GM12878 (cell line): ENCODE measurements at regions not wholly inside any gene's neighbourhood (a gene's known extent, or its start where the extent isn't known, plus 50 kb on each side); places are given as distances from the start of the nearest gene placed in this dataset. TPM values are rescaled to one million over a fixed set of nuclear protein-coding genes. Genes with fewer than 3 reads are reported as not detected.
"Not testable (repeated sequence)": the region's sequence is repeated elsewhere in the genome, so short reads cannot be mapped to it uniquely, and the experiment has no call there.

Experiments used
- ATAC-seq: fragments of 200-7000 bp; cut with Tn5 transposase; 3 replicates; pipeline ENCODE4 v1.9.1; 2020; ENCODE audit warnings: mild to moderate bottlenecking, moderate library complexity
- BruUV-seq: library from RNA; stranded (reverse); fragments of 400-500 nt; replicated peaks from 2 replicates; lab custom pipeline; 2021; lab: Mats Ljungman, UMichigan
- CTCF ChIA-PET: fragments of 300-600 bp; sonication (Branson Sonifier 250); formaldehyde crosslinking; extraction: SDS; loops from one replicate; lab custom pipeline; 2021; ENCODE audit warnings: inconsistent platforms; lab: Yijun Ruan, JAX
- POLR2A ChIA-PET: fragments of 350-600 bp; formaldehyde crosslinking; extraction: SDS; loops from one replicate; lab custom pipeline; 2021; ENCODE audit warnings: inconsistent platforms; lab: Charles Lee
- RAD21 ChIA-PET: fragments of 300-600 bp; sonication (Branson Sonifier 250); formaldehyde crosslinking; loops from one replicate; lab custom pipeline; 2023; ENCODE audit warnings: antibody characterized with exemption; ENCODE audit not compliant: unreplicated experiment; lab: Charles Lee
- SMC1A ChIA-PET: fragments of 300-600 bp; sonication (Branson Sonifier 250); formaldehyde crosslinking; loops from one replicate; lab custom pipeline; 2023; ENCODE audit not compliant: unreplicated experiment, uncharacterized antibody; lab: Charles Lee
- DNase-seq: peaks from one replicate; pipeline ENCODE4 v3.0.0-alpha.2; 2011; ENCODE audit warnings: low read depth, low spot score
- FAIRE-seq: peaks from 3 replicates; lab custom pipeline; 2011; peaks lifted over from hg19 to GRCh38; lab: Jason Lieb, UNC
- H2AFZ ChIP-seq: 2 replicates; pipeline ENCODE4 v1.6.0; 2011; ENCODE audit warnings: low read depth, low read length, control low read depth; ENCODE audit not compliant: control insufficient read depth
- H3K27ac ChIP-seq: 2 replicates; pipeline ENCODE4 v1.5.1; 2011; ENCODE audit warnings: control low read depth; ENCODE audit not compliant: control insufficient read depth, insufficient read depth
- H3K27me3 ChIP-seq, 2 experiments: replicated peaks in 1 of 2; 2 replicates each; pipeline versions ENCODE4 v1.6.0 to v1.6.1; 2011; ENCODE audit warnings: low read length in 1 of 2; ENCODE audit not compliant: control insufficient read depth in 2 of 2, insufficient read depth in 2 of 2
- H3K36me3 ChIP-seq, 2 experiments: 2 replicates each; pipeline ENCODE4 v1.5.1; 2011; ENCODE audit warnings: low read length in 1 of 2; ENCODE audit not compliant: control insufficient read depth in 2 of 2, insufficient read depth in 2 of 2
- H3K4me1 ChIP-seq: 2 replicates; pipeline ENCODE4 v1.6.1; 2011; ENCODE audit warnings: mild to moderate bottlenecking, low read length, moderate library complexity, mixed read lengths; ENCODE audit not compliant: control insufficient read depth, insufficient read depth
- H3K4me2 ChIP-seq: 2 replicates; pipeline ENCODE4 v1.6.0; 2011; ENCODE audit warnings: control low read depth; ENCODE audit not compliant: control insufficient read depth, insufficient read depth
- H3K4me3 ChIP-seq: fragments of 200-600 bp; sonication (generic); 2 replicates; pipeline ENCODE4 v1.5.1; 2016
- H3K79me2 ChIP-seq: 2 replicates; pipeline ENCODE4 v1.6.0; 2011; ENCODE audit warnings: low read length; ENCODE audit not compliant: control insufficient read depth, insufficient read depth
- H3K9ac ChIP-seq: 2 replicates; pipeline ENCODE4 v1.8.0; 2011; ENCODE audit warnings: low read length, control low read depth, mixed read lengths; ENCODE audit not compliant: control insufficient read depth, insufficient read depth
- H3K9me3 ChIP-seq: replicated peaks from 3 replicates; pipeline ENCODE4 v1.5.1; 2011; ENCODE audit warnings: mild to moderate bottlenecking, low read length; ENCODE audit not compliant: control insufficient read depth, insufficient read depth
- H4K20me1 ChIP-seq: 2 replicates; pipeline ENCODE4 v1.6.0; 2011; ENCODE audit not compliant: control insufficient read depth, insufficient read depth
- WGBS: methylation state at CpG from one replicate; pipeline ENCODE4 v1.1.6; 2016; ENCODE audit warnings: low lambda C conversion rate; ENCODE audit not compliant: insufficient replicate concordance, insufficient coverage; ENCODE audit errors: missing lambda C conversion rate; 5-methylcytosine and 5-hydroxymethylcytosine counted together
- in situ Hi-C: fragments of 300-500 bp; cut with MboI; formaldehyde crosslinking; loops from 9 replicates; pipeline ENCODE4 v1.14.3; 2018; ENCODE audit warnings: mixed read lengths
- intact Hi-C: fragments of 100-400 bp; cut with micrococcal nuclease; formaldehyde crosslinking; loops from one replicate; pipeline ENCODE4 v1.14.2; 2022; ENCODE audit not compliant: unreplicated experiment
- small RNA-seq: library from RNA; depleted of rRNA; stranded (forward); fragments of <200 nt; gene quantifications from one replicate; pipeline ENCODE3, GENCODE V24; 2014

GRCh38 chr7:76676890-76677289 lies 49.8 kb upstream of the POMZP3 start:
- H3K27me3 ChIP-seq, SMC1A ChIA-PET, RAD21 ChIA-PET, H3K79me2 ChIP-seq, H3K4me3 ChIP-seq, ATAC-seq, BruUV-seq, POLR2A ChIA-PET, H3K36me3 ChIP-seq, intact Hi-C loops, H4K20me1 ChIP-seq, H3K27ac ChIP-seq, H3K4me1 ChIP-seq, DNase-seq, H3K4me2 ChIP-seq, H3K9me3 ChIP-seq, H3K9ac ChIP-seq, H2AFZ ChIP-seq, FAIRE-seq, CTCF ChIA-PET, in situ Hi-C loops: not testable (repeated sequence)
- WGBS = 28% methylated on average over 1 of the region's 1 CpG

Small RNA genes in the stretch of these regions (small RNA-seq; reads per million reads assigned to genes)
- gene AC114737.2 = not detected
